NCI-H69 (cell line): ENCODE measurements at regions not wholly inside any gene's neighbourhood (a gene's known extent, or its start where the extent isn't known, plus 50 kb on each side); places are given as distances from the start of the nearest gene placed in this dataset.

ENCODE experiments used
- DNase-seq: peaks from one replicate; lab custom pipeline; 2025; lab: John Stamatoyannopoulos, UW

GRCh38 chr2:158732573-158733429 lies 62.3 kb upstream of the DAPL1 start:
- peak; percentile 11 for DNase-seq

DNA sequence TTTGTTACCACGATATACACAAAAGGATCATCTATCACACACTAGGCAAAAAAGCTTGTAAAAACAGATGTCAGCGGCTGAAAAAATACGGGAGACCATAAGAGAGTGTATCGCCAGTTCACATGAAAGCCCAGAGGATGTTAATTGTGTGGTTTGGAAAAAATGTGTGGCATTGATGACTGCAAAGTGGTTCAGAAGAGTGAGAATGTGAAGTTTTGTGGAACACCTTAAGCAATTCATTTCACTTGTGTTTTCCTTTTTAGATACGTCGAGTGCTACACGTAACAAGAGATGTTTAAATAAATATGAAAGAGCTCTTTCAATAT lies 61.7 kb upstream of the DAPL1 start:
- DNase-seq, result no peak

GRCh38 chr2:158734442-158734841 lies 60.7 kb upstream of the DAPL1 start:
- DNase-seq, result no peak

DNA sequence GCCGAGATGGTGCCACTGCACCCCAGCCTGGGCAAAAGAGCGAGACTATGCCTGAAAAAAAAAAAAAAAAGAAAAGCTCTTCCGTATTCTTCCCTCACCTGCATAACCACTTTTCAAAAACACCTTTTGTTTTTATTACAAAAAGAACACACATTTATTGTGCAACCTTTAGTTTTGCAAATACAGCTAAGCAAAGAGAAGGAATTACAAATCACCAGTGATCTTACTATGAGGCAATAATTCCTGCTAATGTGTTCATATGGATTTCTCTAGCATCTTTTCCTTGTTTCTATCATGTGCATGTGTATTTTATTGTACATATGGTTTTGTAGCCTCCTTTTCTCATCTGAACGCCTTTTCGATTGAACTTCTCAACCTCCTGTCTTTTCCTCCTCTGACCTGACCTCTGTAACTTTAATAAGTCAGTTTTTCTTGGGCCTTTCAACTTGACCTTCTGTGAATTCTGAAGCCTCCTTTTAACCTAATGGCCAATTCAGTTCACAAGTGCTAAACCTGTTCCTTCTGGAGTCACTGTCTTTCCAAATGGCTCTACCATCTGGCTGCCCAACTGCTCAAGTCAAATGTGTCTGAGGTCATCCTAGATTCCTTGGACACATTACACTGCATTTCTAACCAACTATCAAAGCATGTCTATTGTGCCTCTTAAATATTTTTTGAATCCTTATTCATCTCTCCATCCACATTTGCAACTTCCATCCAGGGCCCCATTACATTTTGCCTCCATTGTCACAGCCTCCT lies 59.1 kb upstream of the DAPL1 start:
- no peak for DNase-seq

DNA sequence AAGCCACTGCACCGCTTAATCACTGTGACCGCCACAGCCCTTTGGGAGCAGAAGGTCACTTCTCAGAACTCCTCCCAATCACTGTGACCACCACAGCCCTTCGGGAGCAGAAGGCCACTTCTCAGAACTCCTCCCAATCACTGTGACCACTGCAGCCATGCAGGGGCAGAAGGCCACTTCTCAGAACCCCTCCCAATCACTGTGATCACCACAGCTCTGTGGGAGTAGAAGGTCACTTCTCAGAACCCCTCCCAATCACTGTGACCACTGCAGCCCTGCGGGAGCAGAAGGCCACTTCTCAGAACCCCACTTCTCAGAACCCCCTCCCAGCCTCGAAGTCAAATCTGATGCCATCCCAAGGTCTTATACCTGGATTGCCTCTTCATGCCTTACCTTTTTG lies 56.8 kb upstream of the DAPL1 start:
- DNase-seq, result no peak

DNA sequence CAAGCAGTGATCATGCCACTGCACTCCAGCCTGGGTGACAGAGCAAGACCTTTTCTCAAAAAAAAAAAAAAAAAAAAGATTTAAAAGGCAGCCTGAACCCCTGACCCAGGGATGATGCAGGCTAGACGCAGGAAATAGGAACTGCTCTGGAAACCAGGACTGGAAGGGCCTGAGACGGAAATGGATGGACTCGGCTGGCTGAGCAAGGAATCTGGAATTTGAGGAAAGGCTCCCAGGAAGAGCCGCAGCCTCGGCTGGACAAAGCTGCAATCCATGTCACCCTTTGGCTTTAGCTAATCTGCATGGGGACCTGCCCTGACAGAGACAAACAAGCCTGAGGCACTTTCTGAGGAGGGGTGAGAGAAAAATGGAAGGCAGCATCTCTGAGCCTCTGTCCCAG lies 55.0 kb upstream of the DAPL1 start:
- DNase-seq, result no peak

GRCh38 chr2:158740621-158741020 lies 54.5 kb upstream of the DAPL1 start:
- no peak for DNase-seq

GRCh38 chr2:158741625-158742024 lies 53.5 kb upstream of the DAPL1 start:
- no peak for DNase-seq

GRCh38 chr2:158742536-158742935 lies 52.6 kb upstream of the DAPL1 start:
- no peak for DNase-seq

- DNase-seq, result no peak
These were observed 51.7 kb upstream of the DAPL1 start for GRCh38 chr2:158743466-158743865.

DNA sequence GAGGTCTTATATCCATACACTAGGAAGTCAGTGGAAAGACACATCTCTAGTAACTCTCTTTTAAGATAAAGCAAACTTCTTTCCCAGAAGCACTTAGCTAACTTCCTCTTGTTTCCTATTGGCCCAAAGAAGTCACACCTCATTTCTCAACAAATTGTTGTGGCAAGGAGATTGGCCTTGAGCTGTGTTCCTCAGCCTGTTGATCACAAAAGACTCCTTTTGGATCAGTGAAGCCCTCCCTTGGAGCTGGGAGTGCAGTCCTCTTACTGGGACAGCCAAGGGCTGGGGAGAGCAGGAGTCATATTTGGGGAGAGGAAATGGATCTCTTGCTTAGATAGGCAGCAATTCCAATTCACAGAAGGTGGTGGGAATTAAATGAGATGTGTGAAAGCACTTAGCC lies 51.2 kb upstream of the DAPL1 start:
- DNase-seq, result no peak

- DNase-seq, result peak; percentile 80
These were observed 49.9 kb upstream of the DAPL1 start for GRCh38 chr2:158745067-158745865.
